ENCODE measurements at regions not wholly inside any gene's neighbourhood (a gene's known extent, or its start where the extent isn't known, plus 50 kb on each side); places are given as distances from the start of the nearest gene placed in this dataset.

DNA sequence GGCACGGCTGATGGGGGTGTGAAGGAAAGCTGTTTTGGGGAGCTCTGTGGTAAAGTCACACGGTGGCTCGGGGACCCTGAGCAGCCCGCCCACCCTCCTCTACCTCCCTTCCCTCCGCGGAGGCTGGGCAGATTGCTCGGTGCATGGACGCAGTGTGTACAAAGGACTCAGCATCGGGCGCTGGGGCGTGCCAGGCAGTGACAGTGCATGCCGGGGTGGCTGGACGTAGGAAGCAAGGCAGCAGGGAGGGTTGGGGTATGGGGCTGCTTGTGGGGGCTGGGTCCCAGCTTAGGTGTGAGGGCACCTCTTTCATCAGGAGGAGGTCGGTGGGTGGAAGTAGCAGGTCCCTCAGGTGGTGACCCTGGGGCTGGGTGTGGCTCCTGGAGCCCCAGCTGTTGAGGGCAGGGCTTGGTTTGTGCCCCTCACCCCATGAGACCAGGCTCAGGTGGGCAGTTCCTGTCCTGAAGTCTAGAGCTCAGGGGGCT, 159.9 kb upstream of the GSE1 start:
- TF ChIP-seq, protein P1, sequence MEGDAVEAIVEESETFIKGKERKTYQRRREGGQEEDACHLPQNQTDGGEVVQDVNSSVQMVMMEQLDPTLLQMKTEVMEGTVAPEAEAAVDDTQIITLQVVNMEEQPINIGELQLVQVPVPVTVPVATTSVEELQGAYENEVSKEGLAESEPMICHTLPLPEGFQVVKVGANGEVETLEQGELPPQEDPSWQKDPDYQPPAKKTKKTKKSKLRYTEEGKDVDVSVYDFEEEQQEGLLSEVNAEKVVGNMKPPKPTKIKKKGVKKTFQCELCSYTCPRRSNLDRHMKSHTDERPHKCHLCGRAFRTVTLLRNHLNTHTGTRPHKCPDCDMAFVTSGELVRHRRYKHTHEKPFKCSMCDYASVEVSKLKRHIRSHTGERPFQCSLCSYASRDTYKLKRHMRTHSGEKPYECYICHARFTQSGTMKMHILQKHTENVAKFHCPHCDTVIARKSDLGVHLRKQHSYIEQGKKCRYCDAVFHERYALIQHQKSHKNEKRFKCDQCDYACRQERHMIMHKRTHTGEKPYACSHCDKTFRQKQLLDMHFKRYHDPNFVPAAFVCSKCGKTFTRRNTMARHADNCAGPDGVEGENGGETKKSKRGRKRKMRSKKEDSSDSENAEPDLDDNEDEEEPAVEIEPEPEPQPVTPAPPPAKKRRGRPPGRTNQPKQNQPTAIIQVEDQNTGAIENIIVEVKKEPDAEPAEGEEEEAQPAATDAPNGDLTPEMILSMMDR (IDR thresholded peaks at IDR 0.05; ENCODE audit: low read depth, low read length): no peak
- TF ChIP-seq EZH2phosphoT487 (IDR thresholded peaks at IDR 0.05; ENCODE audit: low read depth): no peak
